Stimulated activated CD8-positive, alpha-beta memory T cell treated with anti-CD3 and anti-CD28 coated beads, Interleukin-2, amount 100 ng/mL, for 48 hours (primary cell): ENCODE measurements at regions not wholly inside any gene's neighbourhood (a gene's known extent, or its start where the extent isn't known, plus 50 kb on each side); places are given as distances from the start of the nearest gene placed in this dataset.
"Not testable (repeated sequence)": the region's sequence is repeated elsewhere in the genome, so short reads cannot be mapped to it uniquely, and the experiment has no call there.

Experiments used
- DNase-seq, 2 donors: peaks; one replicate each; pipeline ENCODE4 v3.0.0-alpha.2; 2020; ENCODE audit warnings: low read depth in 2 of 2

GRCh38 chr13:80173224-80173623 lies 167.7 kb downstream of the SPRY2 start:
- DNase-seq, result no peak

- no peak for DNase-seq
These were observed 169.8 kb downstream of the SPRY2 start for GRCh38 chr13:80171096-80171495.

- DNase-seq, result no peak
These were observed 172.7 kb downstream of the SPRY2 start for GRCh38 chr13:80168089-80168850.

- no peak for DNase-seq
These were observed 174.6 kb downstream of the SPRY2 start for GRCh38 chr13:80166352-80166751.

GRCh38 chr13:80164462-80164861 lies 176.5 kb downstream of the SPRY2 start:
- DNase-seq, result no peak

GRCh38 chr13:80161896-80162295 lies 179.0 kb downstream of the SPRY2 start:
- DNase-seq, result no peak

GRCh38 chr13:80161219-80161618 lies 179.7 kb downstream of the SPRY2 start:
- DNase-seq, result no peak

- no peak for DNase-seq
These were observed 180.8 kb downstream of the SPRY2 start for GRCh38 chr13:80160110-80160509.

GRCh38 chr13:80157261-80157932 lies 183.5 kb downstream of the SPRY2 start:
- DNase-seq, result no peak

- not testable (repeated sequence) for DNase-seq
These were observed 188.8 kb downstream of the SPRY2 start for GRCh38 chr13:80152142-80152541.

- no peak for DNase-seq
These were observed 189.9 kb downstream of the SPRY2 start for GRCh38 chr13:80151016-80151415.

GRCh38 chr13:80149736-80150135 lies 191.2 kb downstream of the SPRY2 start:
- no peak for DNase-seq

GRCh38 chr13:80145171-80145690 lies 195.7 kb downstream of the SPRY2 start:
- no peak for DNase-seq

- DNase-seq, result no peak
These were observed 196.4 kb downstream of the SPRY2 start for GRCh38 chr13:80144493-80144892.

- no peak for DNase-seq
These were observed 199.6 kb downstream of the SPRY2 start for GRCh38 chr13:80141123-80141849.

GRCh38 chr13:80140685-80141084 lies 200.2 kb downstream of the SPRY2 start:
- no peak for DNase-seq

- no peak for DNase-seq
These were observed 201.7 kb downstream of the SPRY2 start for GRCh38 chr13:80139196-80139595.

- DNase-seq, result no peak
These were observed 202.9 kb downstream of the SPRY2 start for GRCh38 chr13:80137994-80138393.

- DNase-seq, result no peak
These were observed 206.6 kb downstream of the SPRY2 start for GRCh38 chr13:80134346-80134745.

- no peak for DNase-seq
These were observed 207.2 kb downstream of the SPRY2 start for GRCh38 chr13:80133631-80134261.

GRCh38 chr13:80132741-80133601 lies 208.0 kb downstream of the SPRY2 start:
- DNase-seq, result no peak
